ENCODE measurements at regions not wholly inside any gene's neighbourhood (a gene's known extent, or its start where the extent isn't known, plus 50 kb on each side); places are given as distances from the start of the nearest gene placed in this dataset.
"Not testable (repeated sequence)": the region's sequence is repeated elsewhere in the genome, so short reads cannot be mapped to it uniquely, and the experiment has no call there.

- no peak for DNase-seq
These were observed 89.7 kb upstream of the FAM20C start for GRCh38 chr7:102721-103120.

- not testable (repeated sequence) for DNase-seq
These were observed 88.4 kb upstream of the FAM20C start for GRCh38 chr7:103981-104380.

- DNase-seq = no peak
These were observed 87.4 kb upstream of the FAM20C start for GRCh38 chr7:105002-105401.

GRCh38 chr7:106356-106755, 86.0 kb upstream of the FAM20C start:
- DNase-seq = no peak

GRCh38 chr7:107233-107632, 85.1 kb upstream of the FAM20C start:
- DNase-seq = no peak

- no peak for DNase-seq
These were observed 84.5 kb upstream of the FAM20C start for GRCh38 chr7:107907-108306.

- DNase-seq = no peak
These were observed 83.3 kb upstream of the FAM20C start for GRCh38 chr7:109094-109493.

GRCh38 chr7:109898-110556, 82.3 kb upstream of the FAM20C start:
- no peak for DNase-seq

- no peak for DNase-seq
These were observed 81.7 kb upstream of the FAM20C start for GRCh38 chr7:110557-111232.

GRCh38 chr7:111591-111990, 80.8 kb upstream of the FAM20C start:
- DNase-seq = no peak

- DNase-seq = no peak
These were observed 79.5 kb upstream of the FAM20C start for GRCh38 chr7:112881-113280.

GRCh38 chr7:115274-115911, 77.0 kb upstream of the FAM20C start:
- DNase-seq = no peak

GRCh38 chr7:116188-116981, 76.0 kb upstream of the FAM20C start:
- no peak for DNase-seq

GRCh38 chr7:117836-118614, 74.3 kb upstream of the FAM20C start:
- DNase-seq = no peak

- DNase-seq = no peak
These were observed 73.6 kb upstream of the FAM20C start for GRCh38 chr7:118615-119391.

- DNase-seq = no peak
These were observed 72.8 kb upstream of the FAM20C start for GRCh38 chr7:119392-120163.

- no peak for DNase-seq
These were observed 72.0 kb upstream of the FAM20C start for GRCh38 chr7:120164-120991.

GRCh38 chr7:121002-121785, 71.2 kb upstream of the FAM20C start:
- no peak for DNase-seq

- no peak for DNase-seq
These were observed 69.1 kb upstream of the FAM20C start for GRCh38 chr7:123237-123636.
